Kidney tubule cell (primary cell): ENCODE measurements at regions not wholly inside any gene's neighbourhood (a gene's known extent, or its start where the extent isn't known, plus 50 kb on each side); places are given as distances from the start of the nearest gene placed in this dataset.

Experiments
- DNase-seq: peaks from one replicate; pipeline ENCODE4 v3.0.0-alpha.2; 2018; ENCODE audit warnings: low spot score

DNA sequence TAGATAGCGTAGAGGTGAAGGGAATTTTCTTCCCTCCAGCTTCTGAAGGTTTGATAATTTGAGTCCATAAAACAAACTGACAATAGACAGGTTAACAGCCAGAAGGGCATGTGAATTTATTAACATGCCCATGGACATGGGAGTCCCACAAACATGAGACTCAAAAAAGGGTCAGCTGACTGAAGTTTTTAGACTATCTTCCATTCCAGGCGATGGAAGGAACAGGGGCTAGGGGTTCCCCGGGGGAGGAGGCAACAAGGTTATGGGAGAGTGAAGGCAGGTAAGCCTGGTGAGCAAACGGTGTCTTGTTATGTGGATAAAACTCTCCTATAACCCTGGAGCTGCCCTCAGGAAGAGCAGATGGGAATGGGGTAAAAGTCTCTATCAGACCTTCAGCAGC, 81.5 kb upstream of the SORBS2 start:
- DNase-seq = no peak

DNA sequence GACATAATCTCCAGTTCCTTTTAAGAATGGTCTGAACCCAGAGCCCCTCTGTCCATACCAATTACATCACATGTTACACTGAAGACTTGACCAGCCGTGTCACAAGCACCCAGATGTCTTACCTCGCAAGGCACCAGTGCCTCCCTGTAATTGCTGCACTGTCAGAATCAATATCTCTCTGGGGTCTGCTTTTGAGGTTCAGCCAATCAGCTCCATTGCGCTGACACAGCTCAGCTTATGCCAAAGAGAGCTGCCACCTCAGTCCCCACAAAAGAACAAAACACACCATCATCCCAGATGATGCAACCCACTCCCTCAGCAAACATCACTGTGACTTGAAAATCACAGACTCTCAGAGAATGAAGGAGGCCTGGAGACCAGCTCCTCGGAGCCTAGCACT, 82.5 kb upstream of the SORBS2 start:
- no peak for DNase-seq

GRCh38 chr4:185895351-185895750, 83.4 kb upstream of the SORBS2 start:
- DNase-seq = no peak

DNA sequence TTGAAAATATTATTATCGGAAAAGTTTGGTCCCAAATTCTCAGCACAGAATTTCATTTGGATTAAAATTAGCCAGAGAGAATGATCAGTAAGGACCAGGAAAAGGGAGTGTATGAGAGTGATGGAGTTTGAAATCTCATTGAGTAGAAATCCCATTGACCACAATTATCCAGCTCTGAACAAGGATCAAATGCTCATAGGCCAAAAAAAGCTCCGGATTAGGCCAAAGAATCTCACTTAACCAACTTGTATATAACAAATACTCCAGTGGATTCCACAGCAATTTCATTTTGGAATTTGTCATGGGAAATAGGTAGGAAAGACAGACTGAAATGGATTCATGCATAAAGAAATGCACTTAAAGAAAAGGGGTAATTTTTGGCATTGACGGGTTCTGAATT, 83.9 kb upstream of the SORBS2 start:
- DNase-seq = no peak

DNA sequence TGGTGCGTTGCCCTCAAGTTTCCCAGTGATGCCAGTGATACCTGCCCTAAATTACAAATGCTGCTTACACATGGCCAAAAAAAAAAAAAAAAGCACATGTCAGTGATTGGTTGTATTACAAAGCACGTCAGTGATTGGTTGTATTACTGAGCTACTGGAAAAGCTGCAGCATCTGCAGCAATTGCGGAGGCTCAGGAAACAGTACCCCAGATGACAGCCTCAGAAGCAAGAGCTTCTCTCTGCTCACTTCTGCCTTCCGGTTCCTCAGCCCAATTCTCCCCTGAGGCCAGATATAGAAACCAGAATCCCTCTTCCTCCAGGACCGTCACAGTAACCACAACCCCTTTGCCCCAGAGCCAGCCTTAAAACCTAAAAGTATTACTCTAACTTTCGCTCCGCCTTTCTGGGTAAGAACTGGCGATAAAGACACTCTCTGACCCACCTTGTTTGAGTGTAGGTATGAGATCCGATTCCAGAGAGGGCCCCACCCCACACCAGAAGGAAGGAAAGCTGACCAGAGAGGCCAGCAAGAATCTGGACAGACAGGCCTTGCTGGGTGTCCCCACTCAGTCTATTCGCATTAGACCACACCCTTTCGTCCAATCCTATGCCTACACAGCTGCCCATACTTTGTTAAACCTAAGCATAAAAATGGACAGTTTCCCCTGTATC, 85.0 kb upstream of the SORBS2 start:
- no peak for DNase-seq

DNA sequence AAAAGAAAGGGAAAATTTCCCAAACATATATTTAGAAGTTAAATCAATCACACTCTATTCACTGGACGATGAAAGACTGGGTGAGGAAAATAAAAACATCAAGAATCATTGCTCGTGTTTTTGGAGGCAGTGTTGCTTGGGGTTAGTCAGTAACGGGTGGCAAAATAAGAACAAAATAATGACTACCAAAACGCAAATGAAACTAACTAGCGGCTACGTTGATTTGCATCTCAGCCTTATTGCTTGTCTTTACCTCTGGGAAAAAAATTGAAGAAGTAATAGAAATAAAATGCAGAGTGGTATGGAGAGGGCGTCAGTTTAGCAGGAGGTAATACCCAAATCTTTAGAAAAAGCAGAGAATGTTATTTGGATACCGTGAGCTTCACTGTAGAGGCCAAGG, 86.4 kb upstream of the SORBS2 start:
- no peak for DNase-seq

GRCh38 chr4:185899833-185900232, 87.8 kb upstream of the SORBS2 start:
- no peak for DNase-seq

GRCh38 chr4:185902654-185903053, 90.7 kb upstream of the SORBS2 start:
- DNase-seq = peak; percentile 91

DNA sequence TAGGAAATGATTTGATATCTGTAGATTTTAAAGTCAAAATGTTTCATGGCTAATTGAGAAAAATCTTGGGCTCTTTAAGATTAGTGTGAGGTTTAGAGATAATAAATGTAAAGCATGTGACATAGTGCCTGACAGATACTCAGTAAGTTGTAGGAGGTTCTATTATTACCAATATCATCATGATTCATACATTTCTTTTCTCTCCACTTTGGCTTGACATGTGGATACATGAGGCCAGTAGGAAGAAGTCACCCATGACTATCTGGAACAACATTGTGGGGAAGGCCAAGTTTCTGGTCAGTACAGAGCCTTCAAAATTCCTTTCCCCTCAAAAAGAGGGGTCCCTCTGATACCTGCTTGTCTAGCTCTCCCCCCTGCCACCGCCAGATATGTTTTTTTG, 91.2 kb upstream of the SORBS2 start:
- peak; percentile 64 for DNase-seq

- no peak for DNase-seq
These were observed 92.4 kb upstream of the SORBS2 start for GRCh38 chr4:185904381-185904780.

DNA sequence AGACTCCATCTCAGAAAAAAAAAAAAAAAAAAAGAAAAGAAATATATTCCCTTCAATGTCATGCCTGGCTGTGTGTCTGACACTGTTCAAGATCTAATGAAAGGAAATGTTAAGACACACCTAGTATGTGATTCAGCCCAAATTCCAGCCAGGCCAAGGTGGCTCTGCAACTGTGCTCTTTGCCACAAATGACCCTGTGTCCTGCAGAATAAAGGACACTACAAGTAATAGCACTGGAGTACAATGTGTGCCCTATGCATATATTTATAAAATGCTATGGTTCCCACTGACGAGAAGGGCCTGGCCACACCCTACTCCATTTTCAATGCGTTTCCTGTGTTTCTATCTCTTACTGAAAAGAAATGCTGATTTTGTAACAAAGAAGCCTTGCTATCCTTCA, 98.0 kb upstream of the SORBS2 start:
- DNase-seq = peak; percentile 31

DNA sequence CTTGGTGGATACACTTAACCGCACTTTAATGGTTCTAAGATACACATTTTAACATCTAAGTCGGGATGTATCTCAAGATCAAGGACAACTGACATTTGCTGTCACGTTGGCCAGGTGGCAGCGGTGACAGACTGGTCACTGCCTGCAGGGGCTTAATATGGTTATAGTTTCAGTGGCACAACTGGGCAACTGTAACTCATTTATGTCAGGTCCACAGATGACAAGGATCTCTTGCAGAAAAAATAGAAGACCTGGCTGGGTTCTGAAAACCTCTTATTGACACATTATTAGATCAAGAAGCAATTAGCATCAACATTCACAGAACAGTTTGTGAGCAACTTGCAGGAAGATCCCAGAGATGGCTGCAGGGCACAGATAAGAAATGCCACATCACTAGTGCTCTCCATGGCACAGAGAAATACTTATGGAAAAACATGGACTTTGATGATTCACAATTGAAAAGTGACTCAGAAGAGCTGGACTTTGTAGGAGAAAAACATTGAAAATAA, 99.6 kb upstream of the SORBS2 start:
- DNase-seq = peak; percentile 9

DNA sequence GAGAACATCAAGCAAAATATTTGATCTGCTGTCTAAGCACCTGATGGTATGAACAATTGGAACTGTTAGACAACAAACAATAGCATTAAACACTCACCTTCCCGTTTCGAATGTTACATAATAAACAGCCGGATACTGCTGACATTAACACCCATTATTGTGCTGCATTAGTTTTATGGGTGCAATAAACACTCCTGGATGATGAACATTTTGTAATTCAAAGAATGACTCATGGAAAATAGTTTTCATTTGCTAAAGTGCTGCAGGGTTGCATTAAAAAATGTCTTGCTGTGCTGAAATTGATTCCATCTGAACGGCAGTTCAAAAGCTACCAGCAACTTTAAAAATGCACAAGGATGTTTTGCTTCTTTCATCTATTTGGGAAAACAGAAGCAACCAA, 100.8 kb upstream of the SORBS2 start:
- no peak for DNase-seq

DNA sequence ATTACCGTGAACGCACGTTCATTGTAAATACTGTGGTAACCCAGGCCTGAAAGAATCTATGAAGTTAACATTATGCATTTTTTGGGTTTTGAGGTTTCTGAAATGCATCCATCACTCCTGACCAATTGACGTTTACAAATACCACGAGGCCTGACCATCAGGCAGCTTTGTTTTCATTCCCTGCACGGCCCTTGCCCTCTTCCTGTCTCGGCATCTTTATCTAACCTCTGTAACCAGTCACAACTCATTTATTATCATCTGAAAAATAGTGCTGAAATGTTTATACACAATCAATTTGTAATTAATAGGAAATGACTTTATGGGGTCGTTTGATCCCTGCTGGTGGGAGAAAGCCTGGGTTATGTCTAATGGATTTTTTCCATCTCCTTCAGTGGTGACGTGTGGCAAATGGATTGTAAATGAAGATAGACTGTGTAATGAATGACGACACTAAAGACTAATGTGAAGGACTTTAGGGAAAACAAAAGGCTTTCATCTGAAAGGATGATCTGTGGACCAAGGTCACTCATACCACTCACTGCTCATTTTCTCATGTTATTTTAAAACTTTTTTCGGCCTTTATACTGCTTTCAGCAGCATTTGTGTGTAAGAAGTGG, 102.7 kb upstream of the SORBS2 start:
- DNase-seq = no peak

GRCh38 chr4:185915271-185915670, 103.3 kb upstream of the SORBS2 start:
- no peak for DNase-seq

DNA sequence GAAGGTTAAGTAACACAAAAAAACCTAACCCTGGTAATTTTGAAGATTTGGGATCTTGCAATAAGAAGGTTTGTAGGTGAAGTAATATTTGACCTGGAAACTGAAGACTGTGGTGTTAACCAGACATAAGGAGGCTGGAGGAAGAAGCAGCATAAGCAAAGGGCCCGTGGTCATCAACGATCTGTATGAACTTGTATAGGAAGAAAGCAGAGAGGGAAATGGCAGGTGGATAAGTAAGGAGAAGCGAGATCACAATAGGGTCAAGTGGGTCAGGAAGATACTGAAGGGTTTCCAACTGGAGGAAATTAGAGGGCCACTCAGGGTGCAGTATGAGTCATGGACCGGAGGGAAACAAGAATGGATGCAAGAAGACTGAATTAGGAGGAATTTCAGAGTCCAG, 103.8 kb upstream of the SORBS2 start:
- no peak for DNase-seq

DNA sequence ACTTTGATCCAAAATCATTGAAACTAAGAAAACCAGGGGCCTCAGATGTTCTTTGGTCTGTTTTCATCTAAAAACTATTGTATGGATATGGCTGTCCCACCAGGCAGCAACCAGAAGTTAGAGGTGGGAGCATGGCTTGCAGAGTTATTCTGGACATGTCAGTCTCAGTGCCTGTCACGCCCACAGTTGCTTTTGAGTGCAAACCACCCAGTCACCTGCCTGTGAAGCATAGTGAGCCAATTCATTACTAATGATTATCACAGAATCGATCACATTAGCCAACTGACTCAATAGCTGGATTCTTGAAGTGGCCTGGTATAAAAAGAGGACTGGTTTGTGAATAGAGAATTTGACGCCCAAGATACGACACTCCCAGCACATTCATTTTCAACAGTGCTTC, 104.2 kb upstream of the SORBS2 start:
- DNase-seq = no peak

DNA sequence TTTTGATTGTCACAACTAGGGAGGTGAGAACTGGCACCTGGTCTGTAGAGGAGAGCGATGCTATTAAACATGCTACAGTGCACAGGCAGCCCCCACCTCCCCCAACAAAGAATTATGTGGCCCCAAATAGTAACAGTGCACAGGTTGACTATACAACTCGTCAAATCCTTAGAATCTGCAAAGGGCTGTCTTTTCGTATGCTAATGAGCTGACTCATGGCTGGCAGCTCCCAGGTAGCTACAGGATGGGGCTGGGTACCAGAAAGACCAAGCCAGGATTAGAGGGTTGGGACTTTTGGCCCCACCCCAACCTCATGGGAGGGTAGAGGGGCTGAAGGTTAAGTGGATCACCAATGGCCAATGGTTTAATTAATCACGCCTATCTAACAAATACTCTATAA, 104.7 kb upstream of the SORBS2 start:
- no peak for DNase-seq

DNA sequence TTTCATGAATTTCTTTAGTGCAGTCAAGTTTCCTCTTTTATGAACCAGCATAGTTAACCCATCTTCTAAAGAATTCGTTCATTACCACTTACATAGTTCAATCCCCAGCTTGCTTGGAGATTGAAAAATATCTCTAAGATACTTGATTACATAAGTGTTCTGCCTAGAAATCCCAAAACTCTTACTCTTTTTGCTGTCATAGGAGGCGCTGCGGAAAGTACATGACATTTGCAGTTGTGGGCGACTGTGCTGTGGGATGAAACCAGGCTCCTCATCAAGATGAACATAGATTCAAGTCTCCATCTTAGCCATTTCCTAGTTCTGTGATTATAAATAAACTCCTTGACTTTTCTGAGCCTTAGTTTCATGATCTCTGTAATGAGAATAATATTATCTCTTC, 107.1 kb upstream of the SORBS2 start:
- no peak for DNase-seq

DNA sequence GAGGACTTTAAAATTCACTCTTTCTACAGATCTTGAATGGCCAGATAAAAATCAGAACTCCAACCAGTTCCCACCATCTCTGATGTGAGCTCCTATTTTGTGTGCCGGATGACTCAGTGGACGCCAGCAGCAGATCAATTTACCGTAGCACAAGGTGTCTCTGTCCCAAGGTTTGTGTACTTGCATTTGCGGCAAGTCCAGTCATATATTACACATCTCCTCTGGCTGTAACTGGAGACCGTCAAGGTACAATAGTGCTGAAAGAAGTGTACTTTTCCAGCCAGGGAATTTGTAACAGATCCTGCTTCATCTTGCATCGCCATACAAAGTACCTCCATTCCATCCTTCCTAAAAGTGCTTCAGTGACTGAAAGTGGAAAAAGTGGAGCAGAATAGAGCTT, 108.2 kb upstream of the SORBS2 start:
- DNase-seq = peak; percentile 75

DNA sequence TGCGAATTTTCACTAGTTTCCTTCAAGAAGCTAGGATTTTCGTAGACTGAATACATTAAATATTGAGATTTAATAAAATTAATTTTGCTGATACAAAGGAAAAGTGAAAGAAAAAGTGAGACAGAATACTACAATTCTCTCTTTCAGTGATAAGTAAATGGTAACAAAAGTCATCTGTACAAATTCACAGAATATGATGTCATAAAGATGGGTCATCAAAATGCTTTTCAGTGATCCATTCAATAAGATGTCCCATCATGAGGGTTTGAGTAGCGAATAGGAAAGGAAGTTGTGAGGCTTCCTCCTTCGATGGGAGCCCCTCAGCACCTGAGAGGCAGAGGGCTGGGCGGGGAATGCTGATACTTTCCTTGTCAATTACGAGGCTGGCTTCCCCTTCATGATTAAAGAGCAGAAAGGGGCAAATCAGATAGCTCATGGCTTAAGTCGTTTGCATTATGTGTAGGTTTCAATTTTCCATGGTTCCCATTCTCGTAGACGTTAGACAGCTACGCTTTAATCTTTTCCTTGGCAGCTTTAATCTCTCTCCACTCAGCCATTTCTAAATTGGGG, 108.8 kb upstream of the SORBS2 start:
- no peak for DNase-seq

DNA sequence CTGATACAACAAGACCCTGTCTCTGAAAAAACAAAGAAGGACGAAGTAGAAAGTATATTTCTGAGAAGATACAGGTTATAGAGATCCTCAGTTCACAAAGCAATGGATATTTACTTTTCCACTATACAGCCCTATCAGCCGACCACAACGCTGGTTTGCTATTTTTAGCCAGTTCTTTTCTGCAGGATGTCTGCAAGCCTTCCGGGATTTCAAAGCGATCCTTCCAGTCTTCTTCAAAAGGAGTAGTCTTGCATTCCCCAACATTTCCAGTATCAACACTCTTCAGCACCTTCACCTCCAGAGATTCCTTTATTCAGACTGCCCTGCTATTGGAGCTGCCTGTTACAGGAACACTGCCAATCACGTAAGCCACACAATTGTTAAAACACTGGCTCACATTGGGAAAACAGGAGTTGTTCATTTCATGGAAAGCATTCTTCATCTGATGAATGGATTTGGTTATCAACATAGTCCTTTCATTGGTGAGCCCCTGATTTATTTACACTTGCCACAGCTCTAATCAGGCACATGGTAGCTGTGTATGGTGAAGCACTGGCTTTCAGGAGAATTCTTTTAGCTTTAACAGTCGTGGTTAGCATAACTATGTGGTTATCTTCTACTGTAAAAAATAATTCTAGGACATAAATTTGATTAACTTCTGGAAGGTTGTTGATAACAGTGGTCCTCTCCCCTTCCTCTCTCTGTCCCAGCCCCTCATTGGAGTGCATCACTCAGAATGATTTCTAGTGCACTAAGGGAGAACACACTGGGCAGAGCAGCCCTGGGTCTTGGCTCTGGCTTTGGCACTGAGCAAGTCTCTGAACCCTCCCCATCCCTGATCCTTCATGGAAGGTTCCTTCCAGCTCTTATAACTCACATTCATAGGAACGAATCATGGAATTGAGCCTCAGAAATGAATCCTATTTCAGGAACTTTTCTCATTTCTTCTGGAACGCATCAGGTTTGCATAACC, 109.9 kb upstream of the SORBS2 start:
- DNase-seq = no peak
